Right lobe of liver (tissue), 4 donors: ENCODE measurements at regions not wholly inside any gene's neighbourhood (a gene's known extent, or its start where the extent isn't known, plus 50 kb on each side); places are given as distances from the start of the nearest gene placed in this dataset.

Source experiments
- CTCF ChIP-seq, 4 donors: fragments of 200-600 bp in 3 of 4; fragments of 450-650 bp in 1 of 4; IDR thresholded peaks; one replicate each; pipeline versions ENCODE4 v1.5.1 to v1.8.0; 2016 to 2022; ENCODE audit warnings: antibody characterized with exemption in 4 of 4, mild to moderate bottlenecking in 2 of 4
- POLR2A ChIP-seq: fragments of 450-650 bp; IDR thresholded peaks from one replicate; pipeline ENCODE4 v1.6.1; 2017; ENCODE audit warnings: antibody characterized with exemption, mild to moderate bottlenecking
- donor health status: DM: no; HTN: no; CAD: no.
- donor health status: DM: no; HTN: no; CAD: no.
- donor health status: DM: no; HTN: yes; CAD: no.

GRCh38 chr22:42326301-42326700 is 55.8 kb upstream of the TCF20 start:
- TF ChIP-seq POLR2A (no peak), CTCF (IDR thresholded peaks at IDR 0.05) (no peak)
